HL-60/S4 treated with retinoic acid at 250 ng/mL for 4 days and 3 days (cell line): ENCODE measurements at regions not wholly inside any gene's neighbourhood (a gene's known extent, or its start where the extent isn't known, plus 50 kb on each side); places are given as distances from the start of the nearest gene placed in this dataset.

Experiments
- in situ Hi-C: fragments of 300-500 bp; cut with MboI; formaldehyde crosslinking; loops from 2 replicates; pipeline ENCODE4 v1.7.0; 2022; ENCODE audit warnings: low sequenced_read_pairs

DNA sequence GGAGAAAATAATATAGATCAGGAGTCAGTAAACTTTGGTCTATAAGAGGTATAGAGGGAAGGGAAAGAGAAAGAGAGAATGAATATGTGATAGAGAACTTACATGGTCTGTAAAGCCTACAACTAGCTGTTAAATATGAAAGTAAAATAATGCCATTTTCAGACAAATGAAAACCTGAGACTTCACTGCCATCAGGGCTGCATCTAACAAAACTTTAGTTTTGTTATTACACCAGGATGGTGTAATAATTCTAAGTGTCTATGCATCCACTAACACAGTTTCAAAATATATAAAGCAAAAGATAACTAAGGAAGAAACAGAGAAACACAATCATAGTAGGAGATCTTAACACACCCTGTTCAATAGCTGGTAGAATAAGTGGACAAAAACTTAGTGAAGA, 217.7 kb downstream of the KLF13 start:
- in situ Hi-C loops: no loop called here

DNA sequence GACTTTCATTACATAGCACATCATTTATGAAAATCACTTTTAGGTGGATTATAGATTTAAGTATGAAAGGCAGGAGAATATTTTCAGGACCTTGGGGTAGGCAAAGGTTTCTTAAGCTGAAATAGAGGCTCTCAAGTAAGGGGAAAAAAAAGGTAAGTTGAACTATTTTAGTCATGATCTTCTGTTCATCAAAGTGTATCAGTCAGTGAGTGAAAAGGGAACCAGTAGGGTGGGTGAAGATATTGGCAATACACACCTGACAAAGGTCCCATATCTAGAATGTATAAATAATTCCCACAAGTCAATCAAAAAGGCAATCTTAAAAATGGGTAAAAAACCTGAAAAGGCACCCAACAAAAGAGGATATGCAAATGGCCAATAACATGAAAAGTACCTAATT, 218.6 kb downstream of the KLF13 start:
- in situ Hi-C loops: no loop called here

DNA sequence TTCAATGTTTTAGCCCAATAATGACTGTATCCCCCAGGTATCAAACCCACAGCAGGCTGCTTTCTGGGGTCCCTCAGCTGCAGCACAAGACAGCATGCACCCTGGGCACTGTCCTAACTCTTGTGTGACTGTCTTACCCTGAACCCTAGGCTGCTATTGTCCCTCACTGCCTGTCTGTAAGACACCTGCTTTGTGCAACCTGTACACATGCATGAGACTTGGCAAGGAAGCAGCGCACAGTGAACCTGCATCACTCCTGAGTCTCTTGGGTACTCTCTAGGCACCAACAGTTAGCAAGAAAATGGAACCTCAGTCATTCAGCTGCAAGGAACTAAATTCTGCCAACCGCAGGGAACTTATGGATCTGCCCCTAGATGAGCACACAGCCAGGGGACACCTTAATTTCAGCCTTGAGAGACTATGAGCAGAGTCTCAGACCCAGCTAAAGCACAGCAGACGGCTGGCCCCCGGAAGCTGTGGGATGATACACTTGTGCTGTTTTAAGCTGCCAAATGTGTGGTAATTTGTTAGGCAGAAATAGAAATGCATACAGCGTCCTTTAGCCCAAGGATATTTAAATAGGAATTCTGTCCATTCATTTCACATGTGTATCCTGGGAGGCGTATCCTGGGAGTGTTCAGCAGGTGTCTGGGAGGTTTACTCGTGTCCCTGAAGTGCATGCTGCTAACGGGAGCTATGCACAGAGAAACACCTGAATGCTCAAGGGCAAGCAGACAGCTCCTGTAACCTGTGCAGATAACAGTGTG, 223.8 kb downstream of the KLF13 start:
- in situ Hi-C loops: no loop called here

DNA sequence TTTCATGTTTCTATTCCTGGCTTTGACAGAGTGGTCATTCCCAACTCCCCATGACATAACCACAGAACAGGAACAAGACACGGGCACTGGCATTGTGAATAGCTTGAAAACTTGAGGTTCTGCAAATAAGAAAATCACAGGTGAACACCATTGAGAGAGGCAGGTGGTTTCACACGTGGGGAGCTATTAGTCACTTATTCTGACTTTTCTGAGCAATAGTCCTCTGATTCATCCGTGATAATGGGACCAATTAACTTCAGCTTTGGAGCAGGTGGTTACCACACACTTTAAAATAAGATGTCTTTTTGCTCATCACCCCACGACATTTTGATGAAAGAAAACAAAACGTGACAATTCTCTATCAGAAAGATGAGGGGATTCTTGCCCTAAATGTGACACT, 224.7 kb downstream of the KLF13 start:
- in situ Hi-C loops: no loop called here

DNA sequence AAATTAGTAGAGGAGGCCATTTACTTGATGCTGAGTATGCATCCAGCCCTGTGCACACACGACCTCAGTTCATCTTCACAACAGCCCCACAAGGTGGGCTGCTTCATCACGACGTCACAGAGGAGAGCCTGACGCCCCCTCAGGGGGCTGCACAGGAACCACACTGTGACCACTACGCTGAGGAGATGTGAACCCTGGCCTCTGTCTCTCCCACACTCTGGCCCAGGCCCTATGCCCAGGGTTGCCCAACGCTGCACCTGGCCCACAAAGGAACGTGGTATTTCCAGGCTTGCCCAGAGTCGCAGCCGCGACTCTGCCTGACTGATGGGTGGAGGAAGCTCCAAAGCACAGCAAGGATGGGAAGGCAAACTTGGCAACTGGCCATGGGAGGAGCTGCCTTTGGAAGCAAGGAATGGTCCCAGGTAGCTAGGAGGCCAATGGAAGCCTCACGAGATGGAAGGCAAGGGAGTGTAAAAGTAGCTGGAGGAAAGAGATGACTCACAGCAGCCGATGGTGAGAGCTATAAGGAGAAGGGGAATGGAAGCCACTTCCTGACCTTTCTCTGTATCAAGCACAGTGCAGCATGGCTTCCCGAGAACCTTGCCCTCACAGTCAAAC, 226.0 kb downstream of the KLF13 start:
- in situ Hi-C loops: no loop called here

DNA sequence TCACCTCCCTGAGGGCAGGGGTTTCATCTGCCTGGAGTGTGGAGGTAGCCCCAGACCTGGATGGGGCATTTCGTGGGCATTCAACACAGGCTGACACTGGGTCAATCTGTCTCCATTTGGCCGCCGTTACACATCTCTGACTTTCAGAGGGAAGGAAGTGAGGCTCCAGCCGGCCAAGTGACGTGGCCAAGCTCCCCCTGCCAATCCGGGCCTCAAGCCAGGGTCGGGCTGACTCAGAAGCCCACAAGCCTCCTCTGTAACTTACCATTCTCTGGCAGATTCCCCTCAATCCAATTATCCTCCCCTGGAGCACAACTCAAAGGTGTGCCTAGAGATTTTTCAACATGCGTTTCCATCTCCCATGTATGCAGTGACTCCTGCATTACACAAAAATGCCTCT, 227.6 kb downstream of the KLF13 start:
- in situ Hi-C loops: no loop called here

DNA sequence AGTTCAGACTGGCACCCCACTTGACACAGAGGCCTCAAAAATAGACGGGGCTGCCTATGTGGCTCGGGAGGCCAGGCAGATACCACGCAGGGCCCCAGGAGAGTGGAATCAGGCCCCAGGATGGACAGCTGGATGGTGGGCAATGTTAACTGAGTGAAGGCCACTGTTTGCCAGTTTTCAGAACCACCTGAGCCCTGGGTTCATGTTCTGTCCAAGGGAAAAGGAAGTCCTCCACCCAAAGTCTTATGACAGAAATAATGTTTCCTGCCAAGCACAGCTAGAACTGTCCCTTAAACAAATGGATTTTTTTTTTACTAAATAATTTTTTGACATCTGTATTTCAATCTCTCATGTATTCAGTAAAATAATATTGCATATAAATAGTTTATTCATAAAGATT, 228.4 kb downstream of the KLF13 start:
- in situ Hi-C loops: no loop called here

DNA sequence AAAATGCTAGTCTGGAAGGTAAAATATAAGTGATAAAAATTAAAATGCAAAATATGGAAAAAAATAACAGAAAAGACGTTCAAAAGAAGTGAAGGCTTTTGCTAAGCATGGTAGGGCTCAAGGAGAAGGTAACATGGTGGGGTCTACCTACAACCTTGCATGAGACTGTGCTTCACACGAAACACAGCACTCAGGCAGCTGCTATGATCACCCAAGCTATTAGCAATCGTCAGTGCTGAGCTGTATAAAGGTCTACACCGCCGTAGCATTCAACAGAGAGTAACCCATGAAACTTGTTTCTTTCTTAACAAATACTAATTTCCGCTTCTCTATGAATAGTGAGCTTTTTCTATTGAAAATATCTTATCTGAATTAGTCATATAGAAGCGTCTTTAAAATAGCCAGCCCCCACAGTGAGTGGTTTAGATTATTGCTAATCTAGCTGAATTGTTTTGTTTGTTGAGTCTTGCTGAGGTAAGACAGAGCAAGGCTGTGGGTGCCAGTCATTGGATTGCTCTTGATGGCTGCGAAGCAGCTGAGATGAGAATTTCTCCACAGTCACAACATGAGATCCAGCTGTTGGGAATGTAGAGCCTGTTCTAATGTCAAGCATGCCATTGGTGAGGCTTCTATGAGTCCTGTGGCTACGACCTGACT, 230.0 kb downstream of the KLF13 start:
- in situ Hi-C loops: no loop called here

DNA sequence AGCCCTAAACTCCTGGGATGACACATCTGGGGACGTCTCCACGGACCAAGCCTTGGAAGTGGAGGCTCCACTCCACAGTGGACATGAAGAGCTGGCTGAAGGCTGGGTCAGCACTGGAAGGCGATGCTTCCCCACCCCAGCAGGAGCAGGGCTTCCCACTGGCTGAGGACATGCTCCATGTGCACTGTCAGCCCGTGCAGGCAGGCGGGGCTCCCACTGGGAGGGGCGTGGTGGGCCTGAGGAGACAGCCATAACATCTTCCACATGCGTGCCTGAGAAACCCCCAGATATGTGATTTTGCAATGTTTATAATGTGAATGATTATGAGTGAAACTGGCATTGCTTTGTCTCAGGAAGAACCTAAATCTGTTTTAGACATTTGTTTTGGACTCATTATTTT, 231.3 kb downstream of the KLF13 start:
- in situ Hi-C loops: no loop called here

DNA sequence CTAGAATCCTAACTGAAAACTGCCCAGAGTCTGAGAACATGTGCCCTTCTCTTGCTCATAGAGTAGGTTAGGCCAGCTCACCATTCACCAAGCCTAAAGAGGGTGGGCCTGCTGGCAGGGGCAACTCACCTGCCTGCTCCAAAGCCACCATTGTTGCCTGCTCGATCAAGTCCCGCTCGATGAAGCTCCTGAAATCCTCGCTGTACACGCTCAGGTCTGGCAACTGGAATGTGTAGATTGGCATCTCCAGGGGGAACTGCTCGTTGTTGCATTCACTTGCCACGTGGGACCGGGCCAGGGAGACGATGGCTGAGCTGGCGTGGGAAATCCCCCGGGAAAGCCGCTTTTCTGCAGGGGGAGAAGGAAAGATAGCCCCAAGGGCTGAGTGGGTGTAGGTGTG, 232.2 kb downstream of the KLF13 start:
- in situ Hi-C loops: no loop called here

DNA sequence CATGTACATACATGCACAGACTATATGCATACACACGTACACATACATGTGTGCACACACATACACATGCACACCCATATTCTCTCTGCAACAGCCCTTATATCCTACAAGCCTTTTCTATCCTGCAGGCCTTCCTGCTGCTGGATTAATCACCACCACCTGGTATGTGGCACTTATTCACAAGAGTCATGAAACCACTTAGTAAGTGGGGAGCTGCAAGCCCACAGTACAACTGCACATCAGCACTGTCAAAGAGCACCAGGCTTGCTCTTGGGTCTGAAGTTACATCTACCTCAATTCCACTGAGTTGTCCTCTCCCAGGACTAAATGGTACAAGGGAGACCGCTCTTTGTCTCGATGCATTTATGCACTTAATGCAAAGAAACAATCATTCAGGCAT, 233.2 kb downstream of the KLF13 start:
- in situ Hi-C loops: no loop called here

DNA sequence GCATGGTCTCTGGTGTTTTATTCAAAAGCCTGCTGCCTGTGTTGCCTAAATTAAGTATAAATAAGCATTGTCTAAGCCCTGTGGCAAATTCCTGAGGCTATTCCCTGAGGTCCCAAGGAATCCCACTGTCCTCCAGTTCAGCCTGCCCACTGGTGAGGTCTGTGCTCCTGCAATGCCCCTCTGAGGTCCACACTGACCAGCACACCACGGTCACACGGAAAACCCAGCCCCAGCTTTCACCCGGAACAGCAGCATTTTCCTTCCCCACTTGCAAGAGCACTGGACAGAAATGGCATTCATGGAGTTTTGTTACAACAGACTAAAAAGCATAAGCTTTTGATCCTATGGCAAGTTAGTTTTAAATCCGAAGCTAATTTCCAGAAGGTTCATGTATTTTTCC, 234.0 kb downstream of the KLF13 start:
- in situ Hi-C loops: no loop called here

DNA sequence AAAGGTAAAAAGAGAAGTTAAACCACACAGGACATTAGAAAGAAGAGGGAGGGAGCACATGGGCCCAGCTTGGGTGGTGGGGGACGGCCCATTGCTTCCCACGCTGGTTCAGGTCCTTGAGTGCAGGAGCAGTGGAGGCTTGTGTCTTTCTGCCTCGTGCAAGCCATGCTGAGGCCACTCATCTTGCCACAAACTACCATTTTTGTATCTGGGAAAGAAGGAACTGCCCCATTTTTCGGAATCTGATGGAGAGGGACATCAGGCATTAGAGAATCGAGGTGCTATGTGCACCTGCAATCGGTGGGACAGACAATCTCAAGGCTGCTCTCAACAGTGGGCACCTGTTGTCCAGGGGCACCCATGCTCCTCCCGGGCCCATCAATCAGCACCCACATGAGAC, 234.5 kb downstream of the KLF13 start:
- in situ Hi-C loops: no loop called here

DNA sequence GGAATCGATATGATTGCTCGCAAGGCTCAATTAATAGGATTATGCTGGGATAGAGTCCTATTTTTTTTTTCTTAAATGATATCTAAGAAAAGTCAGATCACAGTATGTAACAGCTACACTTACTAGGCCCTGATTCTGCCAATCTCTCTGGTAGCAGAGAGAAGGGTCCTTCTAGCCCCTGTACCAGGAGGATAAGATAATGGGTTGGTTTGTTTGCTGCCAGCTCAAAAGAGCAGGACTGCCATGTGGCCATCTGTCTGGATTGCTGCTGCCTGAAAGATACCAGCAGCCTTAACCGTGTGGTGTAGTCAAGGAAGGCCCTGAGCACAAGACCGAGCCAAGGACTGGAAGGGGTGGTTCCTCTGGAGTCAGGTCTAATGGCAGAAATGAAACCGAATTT, 236.4 kb downstream of the KLF13 start:
- in situ Hi-C loops: no loop called here

DNA sequence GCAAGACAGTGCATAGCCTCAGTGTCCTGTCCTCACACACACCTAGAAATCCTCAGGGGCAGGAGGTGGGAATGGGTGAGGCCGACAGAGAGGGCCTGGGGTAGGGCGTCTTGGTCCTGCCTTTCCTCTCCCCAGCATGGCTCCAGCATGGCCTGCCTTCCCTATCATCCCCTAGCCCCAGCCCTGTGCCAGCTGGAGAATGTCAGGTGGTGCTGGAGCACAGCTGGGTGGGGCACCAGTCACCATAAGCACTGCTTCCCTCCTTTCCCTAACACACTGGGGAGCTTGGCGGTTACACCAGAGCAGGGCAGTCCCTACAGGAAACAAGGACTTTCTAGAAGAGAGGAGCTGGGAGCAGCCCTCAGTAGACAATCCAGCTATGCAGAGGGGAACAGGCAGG, 236.8 kb downstream of the KLF13 start:
- in situ Hi-C loops: no loop called here

DNA sequence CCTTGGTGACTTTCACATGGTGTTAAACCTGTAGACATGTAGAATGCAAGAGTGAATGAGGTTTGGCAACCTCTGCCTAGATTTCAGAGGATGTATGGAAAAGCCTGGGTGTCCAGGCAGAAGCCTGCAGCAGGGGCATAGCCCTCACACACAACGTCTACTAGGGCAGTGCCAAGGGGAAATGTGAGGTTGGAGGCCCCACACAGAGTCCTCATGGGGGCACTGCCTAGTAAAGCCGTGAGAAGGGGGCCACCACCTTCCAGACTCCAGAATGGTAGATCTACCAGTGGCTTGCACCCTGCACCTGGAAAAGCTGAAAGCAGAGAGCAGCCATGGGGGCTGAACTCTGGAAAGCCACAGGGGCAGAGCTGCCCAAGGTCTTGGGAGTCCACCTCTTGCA, 241.2 kb downstream of the KLF13 start:
- in situ Hi-C loops: no loop called here

DNA sequence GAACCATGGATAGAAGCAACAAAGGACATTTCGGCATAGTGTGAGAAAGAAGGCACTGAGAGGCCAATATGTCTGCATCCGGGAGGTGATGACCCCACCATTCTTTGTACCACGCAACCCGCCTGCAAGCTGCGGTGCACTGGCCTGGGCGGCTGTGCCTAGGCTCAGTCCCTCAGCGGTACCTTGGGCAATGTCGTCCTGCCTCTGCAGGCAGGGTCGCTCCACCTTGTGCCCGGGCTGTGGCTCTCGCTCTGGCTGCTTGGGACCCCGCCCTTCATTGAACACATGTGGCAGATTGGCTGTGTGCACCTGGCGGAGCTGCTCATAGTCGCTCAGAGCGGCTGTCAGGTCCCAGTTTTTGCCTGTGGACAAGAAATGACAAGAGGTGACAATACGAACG, 243.2 kb downstream of the KLF13 start:
- in situ Hi-C loops: no loop called here

DNA sequence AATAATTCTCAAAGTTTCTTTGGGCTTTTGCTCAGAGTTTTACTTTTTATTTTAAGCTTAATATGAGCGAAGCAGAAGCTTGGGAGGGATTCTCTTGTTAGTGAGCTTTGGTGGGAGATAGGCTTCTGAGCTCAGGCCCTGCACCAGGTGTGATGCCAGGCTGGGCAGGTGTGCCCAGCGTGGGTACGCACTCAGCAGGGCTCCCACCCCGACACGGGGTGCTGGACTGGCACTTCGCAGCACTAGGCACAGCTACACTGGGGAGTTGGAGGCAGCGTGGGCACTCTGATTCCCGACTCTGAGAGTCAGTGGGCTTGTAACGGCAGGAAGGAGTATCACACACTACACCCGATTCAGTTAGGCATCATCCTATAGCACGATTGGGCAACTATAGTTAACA, 244.0 kb downstream of the KLF13 start:
- in situ Hi-C loops: no loop called here

DNA sequence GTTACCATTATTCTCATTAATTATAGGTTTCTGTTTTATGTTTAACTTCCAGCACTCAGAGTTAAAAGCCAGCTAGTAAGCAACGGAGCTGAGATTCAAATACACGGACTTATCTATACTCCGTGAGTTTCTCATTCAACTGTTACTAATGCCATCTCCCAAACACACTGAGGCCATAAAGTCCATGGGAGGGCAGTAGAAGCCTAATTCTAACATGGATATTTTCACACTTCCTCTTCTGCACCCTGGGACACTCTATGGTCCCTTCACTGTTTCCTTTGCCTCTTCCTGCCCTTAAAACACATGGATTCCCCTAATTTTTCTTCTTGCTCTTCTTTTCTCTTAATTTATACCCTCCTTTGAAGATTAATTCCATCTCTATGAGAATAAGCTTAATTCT, 245.0 kb downstream of the KLF13 start:
- in situ Hi-C loops: no loop called here

DNA sequence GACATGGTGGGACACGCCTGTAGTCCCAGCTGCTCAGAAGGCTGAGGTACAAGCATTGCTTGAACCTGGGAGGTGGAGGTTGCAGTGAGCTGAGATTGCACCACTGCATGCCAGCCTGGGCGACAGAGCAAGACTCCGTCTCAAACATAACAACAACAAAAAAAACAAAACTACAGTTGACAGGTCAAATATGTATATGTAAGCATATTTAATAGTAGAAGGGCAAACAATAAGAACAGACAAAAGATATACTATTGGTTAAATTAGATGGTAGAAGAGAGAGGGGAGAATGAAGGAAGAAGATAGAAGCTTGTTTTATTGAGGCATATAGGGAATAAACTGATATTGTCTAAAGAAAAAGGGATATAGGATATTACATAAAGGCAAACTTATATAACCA, 247.1 kb downstream of the KLF13 start:
- in situ Hi-C loops: no loop called here

DNA sequence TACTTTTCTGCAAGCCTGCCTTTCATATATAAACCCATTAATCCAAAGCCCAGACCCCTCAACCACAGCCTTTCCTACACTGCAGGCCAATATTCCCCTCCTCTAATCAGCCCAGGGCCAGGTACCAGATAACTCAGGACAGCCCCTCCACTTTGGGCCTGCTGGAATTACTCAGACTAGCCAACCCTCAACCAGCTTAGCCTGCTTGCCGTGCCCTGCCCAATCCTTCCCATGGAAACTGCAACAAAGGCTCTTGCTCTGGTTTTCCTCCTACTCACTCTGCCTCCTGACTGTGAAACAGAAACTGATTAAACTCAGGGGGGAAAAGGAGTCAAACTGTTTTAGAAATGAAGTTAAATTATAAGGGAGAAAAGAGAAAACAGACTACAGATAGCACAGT, 248.1 kb downstream of the KLF13 start:
- in situ Hi-C loops: no loop called here

DNA sequence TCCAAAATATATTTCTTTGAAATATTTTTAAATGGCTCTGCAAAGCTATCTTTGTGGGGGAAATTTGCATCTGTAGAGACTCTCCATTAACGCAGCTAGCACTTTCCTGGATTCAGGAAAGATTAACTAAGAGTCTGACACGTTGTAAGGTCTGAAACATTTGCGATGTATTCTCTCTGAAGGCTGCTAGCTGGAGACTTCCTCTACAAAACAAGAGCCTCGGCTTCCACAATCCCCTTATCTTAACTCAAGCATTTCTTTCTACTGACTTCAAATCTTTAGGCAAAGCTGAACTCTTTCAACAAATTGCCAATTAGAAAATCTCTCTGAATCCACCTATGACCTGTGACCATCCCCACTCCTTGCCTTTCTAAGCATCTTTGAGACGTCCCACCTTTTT, 250.5 kb downstream of the KLF13 start:
- in situ Hi-C loops: no loop called here
